Liver (tissue), 3 donors: ENCODE measurements at regions not wholly inside any gene's neighbourhood (a gene's known extent, or its start where the extent isn't known, plus 50 kb on each side); places are given as distances from the start of the nearest gene placed in this dataset.

Source experiments
- FOXA1 ChIP-seq: IDR thresholded peaks from 2 replicates; pipeline ENCODE4 v1.6.1; 2016; ENCODE audit warnings: antibody characterized with exemption
- GABPA ChIP-seq, 2 donors: IDR thresholded peaks in 1 of 2; conservative IDR thresholded peaks in 1 of 2; 2 replicates each; pipeline ENCODE4 v1.6.1; 2016; ENCODE audit warnings: antibody characterized with exemption in 2 of 2, mild to moderate bottlenecking in 1 of 2, moderate library complexity in 1 of 2
- JUND ChIP-seq, 2 donors: IDR thresholded peaks; 2 replicates each; pipeline ENCODE4 v1.6.1; 2016; ENCODE audit warnings: antibody characterized with exemption in 2 of 2
- RXRA ChIP-seq, 2 donors: IDR thresholded peaks; 2 replicates each; pipeline ENCODE4 v1.6.1; 2017 to 2018; ENCODE audit warnings: antibody characterized with exemption in 2 of 2, mild to moderate bottlenecking in 1 of 2
- SP1 ChIP-seq: IDR thresholded peaks from 2 replicates; pipeline ENCODE4 v1.6.1; 2018; ENCODE audit warnings: antibody characterized with exemption, mild to moderate bottlenecking
- TAF1 ChIP-seq: conservative IDR thresholded peaks from 2 replicates; pipeline ENCODE4 v1.6.1; 2016; ENCODE audit warnings: antibody characterized with exemption, mild to moderate bottlenecking
- YY1 ChIP-seq: IDR thresholded peaks from 2 replicates; pipeline ENCODE4 v1.6.1; 2016; ENCODE audit warnings: antibody characterized with exemption, mild to moderate bottlenecking
- TF ChIP-seq, protein P1 (sequence below): IDR thresholded peaks from 2 replicates; pipeline ENCODE4 v1.6.1; 2016; ENCODE audit warnings: antibody characterized with exemption
- TF ChIP-seq, protein P2 (sequence below): fragments of 150-350 bp; IDR thresholded peaks from 2 replicates; pipeline ENCODE4 v1.5.1; 2017; ENCODE audit warnings: improper control_type of control experiment, low read depth, low read length; ENCODE audit not compliant: missing input control
- TF ChIP-seq, protein P3 (sequence below): IDR thresholded peaks from 2 replicates; pipeline ENCODE4 v1.6.1; 2016; ENCODE audit warnings: antibody characterized with exemption
- TF ChIP-seq, protein P4 (sequence below): IDR thresholded peaks from 2 replicates; pipeline ENCODE4 v1.6.1; 2016; ENCODE audit warnings: antibody characterized with exemption, mild to moderate bottlenecking
- TF ChIP-seq, protein P5 (sequence below): IDR thresholded peaks from 2 replicates; pipeline ENCODE4 v1.6.1; 2016; ENCODE audit warnings: antibody characterized with exemption
- donor health status: healthy.
- donor health status: healthy.

DNA sequence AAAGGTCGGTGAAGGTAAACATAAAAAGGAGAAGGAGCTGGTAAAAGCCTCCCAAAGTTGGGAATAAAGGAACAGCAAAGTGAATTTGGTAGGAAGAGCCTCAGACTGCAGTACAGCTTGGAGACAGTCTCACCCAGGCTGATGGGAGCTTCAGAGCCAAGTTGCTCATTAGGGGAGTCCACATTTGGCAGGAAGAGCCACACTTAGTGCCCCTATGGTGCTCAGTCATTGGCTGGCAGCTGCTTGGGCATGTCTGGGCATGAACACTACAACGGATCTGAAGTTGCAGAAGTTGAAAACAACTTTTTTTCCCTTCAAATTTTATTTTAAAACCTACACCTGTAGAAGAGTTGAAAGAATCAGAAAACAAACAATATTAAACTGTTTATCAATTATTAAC, 2497.3 kb downstream of the ARAP2 start:
- TF ChIP-seq, protein P1, sequence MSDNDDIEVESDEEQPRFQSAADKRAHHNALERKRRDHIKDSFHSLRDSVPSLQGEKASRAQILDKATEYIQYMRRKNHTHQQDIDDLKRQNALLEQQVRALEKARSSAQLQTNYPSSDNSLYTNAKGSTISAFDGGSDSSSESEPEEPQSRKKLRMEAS: no peak
- TF ChIP-seq, protein P2, sequence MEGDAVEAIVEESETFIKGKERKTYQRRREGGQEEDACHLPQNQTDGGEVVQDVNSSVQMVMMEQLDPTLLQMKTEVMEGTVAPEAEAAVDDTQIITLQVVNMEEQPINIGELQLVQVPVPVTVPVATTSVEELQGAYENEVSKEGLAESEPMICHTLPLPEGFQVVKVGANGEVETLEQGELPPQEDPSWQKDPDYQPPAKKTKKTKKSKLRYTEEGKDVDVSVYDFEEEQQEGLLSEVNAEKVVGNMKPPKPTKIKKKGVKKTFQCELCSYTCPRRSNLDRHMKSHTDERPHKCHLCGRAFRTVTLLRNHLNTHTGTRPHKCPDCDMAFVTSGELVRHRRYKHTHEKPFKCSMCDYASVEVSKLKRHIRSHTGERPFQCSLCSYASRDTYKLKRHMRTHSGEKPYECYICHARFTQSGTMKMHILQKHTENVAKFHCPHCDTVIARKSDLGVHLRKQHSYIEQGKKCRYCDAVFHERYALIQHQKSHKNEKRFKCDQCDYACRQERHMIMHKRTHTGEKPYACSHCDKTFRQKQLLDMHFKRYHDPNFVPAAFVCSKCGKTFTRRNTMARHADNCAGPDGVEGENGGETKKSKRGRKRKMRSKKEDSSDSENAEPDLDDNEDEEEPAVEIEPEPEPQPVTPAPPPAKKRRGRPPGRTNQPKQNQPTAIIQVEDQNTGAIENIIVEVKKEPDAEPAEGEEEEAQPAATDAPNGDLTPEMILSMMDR: no peak
- TF ChIP-seq RXRA (IDR thresholded peaks at IDR 0.05) (no peak), SP1 (no peak), GABPA (IDR thresholded peaks at IDR 0.05 in 1 of 2, conservative IDR thresholded peaks at IDR 0.05 in 1 of 2) (no peak), JUND (IDR thresholded peaks at IDR 0.05) (no peak), TAF1 (no peak), YY1 (no peak), FOXA1 (no peak)
- TF ChIP-seq, protein P3, sequence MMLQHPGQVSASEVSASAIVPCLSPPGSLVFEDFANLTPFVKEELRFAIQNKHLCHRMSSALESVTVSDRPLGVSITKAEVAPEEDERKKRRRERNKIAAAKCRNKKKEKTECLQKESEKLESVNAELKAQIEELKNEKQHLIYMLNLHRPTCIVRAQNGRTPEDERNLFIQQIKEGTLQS: no peak
- TF ChIP-seq, protein P4, sequence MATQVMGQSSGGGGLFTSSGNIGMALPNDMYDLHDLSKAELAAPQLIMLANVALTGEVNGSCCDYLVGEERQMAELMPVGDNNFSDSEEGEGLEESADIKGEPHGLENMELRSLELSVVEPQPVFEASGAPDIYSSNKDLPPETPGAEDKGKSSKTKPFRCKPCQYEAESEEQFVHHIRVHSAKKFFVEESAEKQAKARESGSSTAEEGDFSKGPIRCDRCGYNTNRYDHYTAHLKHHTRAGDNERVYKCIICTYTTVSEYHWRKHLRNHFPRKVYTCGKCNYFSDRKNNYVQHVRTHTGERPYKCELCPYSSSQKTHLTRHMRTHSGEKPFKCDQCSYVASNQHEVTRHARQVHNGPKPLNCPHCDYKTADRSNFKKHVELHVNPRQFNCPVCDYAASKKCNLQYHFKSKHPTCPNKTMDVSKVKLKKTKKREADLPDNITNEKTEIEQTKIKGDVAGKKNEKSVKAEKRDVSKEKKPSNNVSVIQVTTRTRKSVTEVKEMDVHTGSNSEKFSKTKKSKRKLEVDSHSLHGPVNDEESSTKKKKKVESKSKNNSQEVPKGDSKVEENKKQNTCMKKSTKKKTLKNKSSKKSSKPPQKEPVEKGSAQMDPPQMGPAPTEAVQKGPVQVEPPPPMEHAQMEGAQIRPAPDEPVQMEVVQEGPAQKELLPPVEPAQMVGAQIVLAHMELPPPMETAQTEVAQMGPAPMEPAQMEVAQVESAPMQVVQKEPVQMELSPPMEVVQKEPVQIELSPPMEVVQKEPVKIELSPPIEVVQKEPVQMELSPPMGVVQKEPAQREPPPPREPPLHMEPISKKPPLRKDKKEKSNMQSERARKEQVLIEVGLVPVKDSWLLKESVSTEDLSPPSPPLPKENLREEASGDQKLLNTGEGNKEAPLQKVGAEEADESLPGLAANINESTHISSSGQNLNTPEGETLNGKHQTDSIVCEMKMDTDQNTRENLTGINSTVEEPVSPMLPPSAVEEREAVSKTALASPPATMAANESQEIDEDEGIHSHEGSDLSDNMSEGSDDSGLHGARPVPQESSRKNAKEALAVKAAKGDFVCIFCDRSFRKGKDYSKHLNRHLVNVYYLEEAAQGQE: no peak
- TF ChIP-seq, protein P5, sequence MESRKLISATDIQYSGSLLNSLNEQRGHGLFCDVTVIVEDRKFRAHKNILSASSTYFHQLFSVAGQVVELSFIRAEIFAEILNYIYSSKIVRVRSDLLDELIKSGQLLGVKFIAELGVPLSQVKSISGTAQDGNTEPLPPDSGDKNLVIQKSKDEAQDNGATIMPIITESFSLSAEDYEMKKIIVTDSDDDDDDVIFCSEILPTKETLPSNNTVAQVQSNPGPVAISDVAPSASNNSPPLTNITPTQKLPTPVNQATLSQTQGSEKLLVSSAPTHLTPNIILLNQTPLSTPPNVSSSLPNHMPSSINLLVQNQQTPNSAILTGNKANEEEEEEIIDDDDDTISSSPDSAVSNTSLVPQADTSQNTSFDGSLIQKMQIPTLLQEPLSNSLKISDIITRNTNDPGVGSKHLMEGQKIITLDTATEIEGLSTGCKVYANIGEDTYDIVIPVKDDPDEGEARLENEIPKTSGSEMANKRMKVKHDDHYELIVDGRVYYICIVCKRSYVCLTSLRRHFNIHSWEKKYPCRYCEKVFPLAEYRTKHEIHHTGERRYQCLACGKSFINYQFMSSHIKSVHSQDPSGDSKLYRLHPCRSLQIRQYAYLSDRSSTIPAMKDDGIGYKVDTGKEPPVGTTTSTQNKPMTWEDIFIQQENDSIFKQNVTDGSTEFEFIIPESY: no peak
